GM21515 (cell line): ENCODE measurements at regions not wholly inside any gene's neighbourhood (a gene's known extent, or its start where the extent isn't known, plus 50 kb on each side); places are given as distances from the start of the nearest gene placed in this dataset.
"Not testable (repeated sequence)": the region's sequence is repeated elsewhere in the genome, so short reads cannot be mapped to it uniquely, and the experiment has no call there.

Experiments used
- ATAC-seq: cut with Tn5 transposase; IDR thresholded peaks from one replicate; pipeline ENCODE4 v1.9.1; 2021; ENCODE audit not compliant: unreplicated experiment

- ATAC-seq = no peak
These were observed 644.6 kb downstream of the ACTR3B start for GRCh38 chr7:153404124-153404523.

DNA sequence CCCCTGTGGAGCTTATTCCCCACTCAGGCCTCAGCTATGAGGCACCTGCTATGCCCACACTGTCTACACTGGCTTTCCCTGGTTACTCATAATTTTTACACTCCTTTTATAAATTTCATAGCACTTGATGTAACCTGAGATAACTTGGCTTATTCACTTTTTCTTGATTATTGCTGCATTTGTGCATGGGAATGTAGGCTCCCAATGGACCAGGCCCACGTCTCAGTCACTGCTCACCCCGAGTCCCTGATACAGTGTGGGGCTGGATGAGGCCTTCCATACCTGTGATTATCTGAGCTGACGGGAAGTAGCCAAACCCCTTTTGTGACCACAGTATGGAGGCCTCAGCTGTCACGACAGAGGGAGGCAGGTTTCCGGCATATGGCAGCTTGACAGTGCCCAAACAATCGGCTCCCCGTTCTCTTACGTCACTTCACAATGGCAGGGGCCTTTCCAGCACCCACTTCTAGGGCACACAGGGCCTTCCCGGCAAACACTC lies 645.3 kb downstream of the ACTR3B start:
- no peak for ATAC-seq

- no peak for ATAC-seq
These were observed 646.3 kb upstream of the DPP6 start for GRCh38 chr7:153405704-153406485.

DNA sequence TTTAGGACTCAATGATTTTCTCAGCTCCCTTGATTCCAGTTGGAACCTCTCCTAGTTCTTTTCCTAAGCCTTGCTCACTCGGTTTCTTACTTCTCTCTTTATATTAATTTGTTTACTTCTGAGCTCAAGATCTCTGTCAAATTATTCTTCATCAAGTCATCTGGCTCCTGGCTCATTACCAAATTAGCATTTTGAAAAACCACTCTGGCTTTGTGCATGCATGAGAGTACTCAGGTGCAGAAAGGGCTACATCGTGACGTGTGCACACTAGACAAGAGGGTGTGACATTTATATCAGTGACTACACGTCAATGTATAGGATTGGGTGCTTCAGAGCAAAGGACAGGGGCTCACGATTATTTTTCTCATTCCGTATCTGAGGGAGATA lies 645.7 kb upstream of the DPP6 start:
- ATAC-seq = no peak

- ATAC-seq = no peak
These were observed 644.7 kb upstream of the DPP6 start for GRCh38 chr7:153407291-153408046.

DNA sequence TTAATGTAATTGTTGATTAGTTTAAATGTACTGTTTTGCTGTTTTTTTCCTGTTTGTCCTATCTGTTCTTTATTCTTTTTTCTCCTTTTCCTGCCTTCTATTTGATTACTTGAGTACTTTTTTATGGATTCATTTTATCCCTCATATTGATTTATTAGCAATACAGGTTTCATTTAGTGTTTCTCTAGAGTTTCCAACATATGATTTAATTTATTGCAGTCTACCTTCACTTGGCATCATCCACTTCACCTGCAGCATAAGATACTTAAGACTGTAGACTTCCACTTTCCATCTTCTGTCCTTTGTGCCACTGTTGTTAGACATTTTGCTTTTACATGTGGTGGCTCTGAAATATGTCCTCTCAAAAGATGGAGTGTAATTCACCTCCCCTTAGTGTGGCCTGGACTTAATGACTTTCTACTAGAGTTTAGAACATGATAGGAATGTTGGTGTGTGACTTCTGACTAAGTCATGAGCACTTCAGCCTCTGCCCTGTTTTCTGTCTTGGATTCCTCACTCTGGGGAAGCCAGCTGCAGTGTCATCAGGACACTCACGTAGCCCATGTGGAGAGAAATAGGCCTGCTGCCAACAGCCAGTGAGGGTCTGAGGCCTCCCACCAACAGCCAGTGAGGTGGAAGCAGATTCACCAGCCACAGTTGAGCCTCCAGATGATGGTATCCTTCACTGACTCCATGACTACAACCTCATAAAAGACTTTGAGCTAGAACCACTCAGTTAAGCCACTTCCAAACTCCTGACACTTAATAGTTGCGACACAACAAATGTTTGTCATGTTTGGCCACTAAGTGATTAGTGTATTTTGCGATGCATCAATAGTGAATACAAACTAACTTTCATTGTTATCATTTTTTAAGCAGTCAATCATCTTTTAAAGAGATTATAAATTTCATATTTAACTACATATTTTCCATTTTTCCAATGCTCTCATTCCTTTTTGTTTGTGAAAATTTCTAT lies 643.5 kb upstream of the DPP6 start:
- ATAC-seq = no peak

GRCh38 chr7:153409567-153410342 lies 642.4 kb upstream of the DPP6 start:
- not testable (repeated sequence) for ATAC-seq

DNA sequence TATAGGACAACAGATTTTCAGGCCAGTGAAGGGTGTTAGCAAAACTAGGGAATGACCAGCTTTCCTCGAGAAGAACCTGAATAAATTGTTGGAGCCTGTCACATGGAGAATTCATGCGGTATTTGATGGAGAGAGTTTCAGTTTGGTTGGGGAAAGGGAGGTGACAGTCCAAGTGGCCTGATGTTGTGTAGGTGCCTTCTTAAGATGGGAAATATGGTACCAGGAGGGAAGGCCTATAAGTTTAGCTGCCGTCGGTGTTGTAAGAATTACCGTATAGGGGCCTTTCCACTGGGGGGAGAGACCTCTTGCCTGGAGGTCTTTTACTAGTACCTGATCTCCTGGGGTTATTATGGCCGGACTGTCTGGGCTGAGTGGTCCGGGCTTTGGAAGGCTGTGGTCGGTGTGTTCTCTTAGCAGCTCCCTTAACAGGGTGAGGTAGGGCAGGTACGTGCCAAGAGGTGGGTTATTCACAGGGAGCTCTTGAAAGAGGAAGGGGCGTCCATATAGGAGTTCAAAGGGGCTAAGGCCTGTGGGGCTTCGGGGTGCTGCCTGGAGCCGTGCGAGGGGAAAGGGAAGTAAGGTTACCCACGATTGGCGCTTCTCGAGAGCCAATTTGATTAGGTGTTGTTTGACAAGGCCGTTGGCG lies 641.1 kb upstream of the DPP6 start:
- ATAC-seq = not testable (repeated sequence)

- ATAC-seq = not testable (repeated sequence)
These were observed 639.9 kb upstream of the DPP6 start for GRCh38 chr7:153412114-153412823.

- ATAC-seq = not testable (repeated sequence)
These were observed 639.4 kb upstream of the DPP6 start for GRCh38 chr7:153412824-153413198.

DNA sequence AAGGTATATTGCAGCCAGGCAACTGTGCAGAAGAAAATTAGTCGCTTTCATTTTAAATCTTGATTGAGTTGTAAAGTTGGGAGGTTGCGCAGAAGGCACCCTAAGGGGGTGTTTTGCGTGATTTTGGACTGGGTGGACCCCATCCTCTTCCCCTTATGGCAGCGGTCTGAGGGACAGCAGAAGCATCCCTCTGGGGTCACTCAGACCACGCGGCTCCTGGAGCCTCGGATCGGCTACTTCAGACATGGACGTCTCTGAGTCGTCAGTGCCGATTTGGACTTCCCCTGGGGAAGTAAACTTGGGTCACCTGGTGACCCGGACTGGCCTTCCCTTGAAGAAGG lies 639.0 kb upstream of the DPP6 start:
- ATAC-seq = no peak

DNA sequence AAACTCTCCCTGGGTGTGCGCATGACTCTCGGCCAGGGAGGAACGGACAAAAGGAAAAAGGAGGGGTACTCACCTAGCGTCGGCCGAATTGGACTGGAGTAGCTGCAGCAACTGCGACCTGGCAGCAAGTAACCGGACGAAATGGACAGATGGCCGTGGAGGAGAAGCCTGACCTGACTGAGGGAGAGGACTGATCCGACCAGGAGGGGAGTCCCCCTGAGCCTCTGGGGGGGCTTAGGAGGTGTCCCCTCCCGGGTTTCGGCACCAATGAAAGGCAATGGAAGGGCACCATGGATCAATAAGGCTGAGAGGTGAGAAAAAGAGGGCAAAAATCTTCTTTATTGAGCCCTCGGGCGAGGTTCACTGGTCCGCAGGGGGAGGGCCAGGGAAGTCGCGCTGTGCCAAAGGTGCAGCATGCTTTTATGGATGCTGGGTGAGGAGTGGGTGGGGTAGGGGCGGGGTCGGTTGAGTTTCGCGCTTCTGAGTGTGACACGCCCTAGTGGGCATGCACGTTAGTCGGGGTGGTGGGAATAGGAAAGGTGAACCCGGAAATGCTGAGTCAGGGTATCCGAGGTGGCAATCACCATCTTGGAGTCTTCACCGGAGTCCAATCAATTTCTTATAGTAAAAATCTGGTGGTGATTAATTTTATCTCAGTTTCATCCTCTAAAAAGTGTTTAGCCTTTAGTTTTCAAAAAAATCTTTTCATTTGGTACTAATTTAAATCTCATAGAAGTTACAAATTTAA lies 638.5 kb upstream of the DPP6 start:
- no peak for ATAC-seq

GRCh38 chr7:153414288-153414629 lies 637.9 kb upstream of the DPP6 start:
- ATAC-seq = no peak

DNA sequence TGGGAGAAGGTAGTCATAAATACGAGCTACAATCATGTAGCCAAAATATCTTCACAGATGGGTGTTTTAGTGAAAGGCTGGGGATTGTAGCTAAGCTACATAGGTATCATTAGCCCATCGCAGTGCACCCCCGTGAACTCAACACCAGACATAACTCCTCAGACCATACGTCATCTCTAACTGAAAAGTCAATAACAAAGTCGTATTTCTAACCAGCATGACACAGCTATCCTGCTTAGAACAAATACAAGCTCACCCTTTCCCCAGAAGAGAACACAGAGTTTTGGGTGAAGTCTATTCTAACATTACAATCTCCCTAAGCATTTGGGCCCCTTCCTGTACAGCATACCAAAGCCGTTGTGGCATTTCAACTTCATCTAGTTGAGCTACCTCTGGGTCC lies 636.6 kb upstream of the DPP6 start:
- ATAC-seq = no peak

DNA sequence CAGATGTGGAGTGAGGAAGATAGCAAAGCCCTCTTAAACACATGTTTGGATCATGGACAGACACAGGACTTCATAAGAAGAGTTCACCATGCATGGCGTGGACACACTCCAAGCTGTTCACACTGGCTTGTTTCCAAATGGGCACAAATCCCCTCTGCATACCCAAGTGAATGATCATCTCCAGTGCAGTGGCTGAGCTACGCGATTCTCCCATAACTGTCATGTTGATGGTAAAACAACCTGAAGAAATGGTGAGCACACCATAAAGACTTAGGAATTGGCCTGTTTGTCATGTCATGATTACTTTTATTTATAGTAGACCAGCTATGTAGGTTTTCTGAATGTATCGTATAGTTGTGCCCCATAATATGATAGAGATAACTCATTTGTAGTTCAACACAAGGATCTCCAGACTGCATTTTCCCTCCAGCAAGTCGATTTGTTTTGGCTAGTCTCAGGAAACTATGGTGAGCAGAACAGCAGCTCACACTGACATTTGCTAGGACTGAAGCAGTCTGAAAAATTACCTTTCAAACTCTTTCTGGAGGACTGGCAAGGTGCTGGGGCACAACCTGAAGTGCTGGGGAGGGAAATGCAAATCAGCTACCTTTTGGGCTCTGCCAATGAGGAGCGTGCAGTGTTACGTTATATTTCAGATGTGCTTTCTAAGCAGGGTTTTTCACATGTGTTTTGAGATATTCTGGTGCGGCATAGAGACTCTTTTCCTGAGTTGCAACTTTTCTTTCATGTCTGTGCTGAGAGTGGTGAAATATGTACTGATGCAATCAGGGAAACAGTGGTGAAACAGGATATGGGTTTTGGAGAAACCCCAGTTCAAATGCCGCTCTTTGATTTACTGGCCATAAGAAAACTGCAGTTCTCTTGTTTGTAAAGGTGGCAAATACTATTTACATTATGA lies 629.6 kb upstream of the DPP6 start:
- ATAC-seq = no peak

DNA sequence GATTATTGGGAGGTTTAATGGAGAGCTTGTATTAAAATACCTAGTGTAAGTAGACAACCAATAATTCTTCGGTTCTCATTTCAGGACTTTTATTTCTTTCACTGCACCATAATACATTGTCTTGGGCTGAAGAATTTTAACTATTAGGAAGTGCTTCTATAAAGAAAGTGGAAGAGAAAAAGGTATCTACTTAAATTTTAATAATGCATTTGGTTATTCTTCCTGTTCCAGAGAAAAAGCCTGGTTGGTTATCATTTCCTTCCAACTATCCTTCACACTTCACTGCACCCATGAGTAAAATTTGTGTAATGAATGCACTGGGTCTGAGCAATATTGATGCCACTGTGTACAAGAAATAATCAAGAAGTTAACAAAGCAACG lies 629.0 kb upstream of the DPP6 start:
- ATAC-seq = no peak

DNA sequence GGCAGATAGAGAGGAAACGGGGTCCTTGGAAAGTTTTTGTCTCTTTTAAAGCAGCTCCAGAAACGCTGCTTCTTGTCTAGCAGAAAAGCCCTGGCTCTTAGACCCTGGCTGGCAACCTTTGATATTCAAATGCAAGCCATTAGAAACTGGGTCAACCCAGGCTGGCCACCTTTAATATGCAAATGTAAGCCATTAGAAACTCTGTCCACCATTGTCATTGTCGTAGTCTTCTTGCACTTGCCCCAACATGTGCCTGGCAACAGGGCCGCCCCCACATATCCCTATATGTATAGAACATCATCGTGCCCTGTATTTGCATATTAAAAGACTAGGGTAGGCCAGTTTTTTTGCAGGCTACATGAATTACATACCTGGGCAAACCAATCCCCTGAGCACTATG lies 621.3 kb upstream of the DPP6 start:
- ATAC-seq = no peak

DNA sequence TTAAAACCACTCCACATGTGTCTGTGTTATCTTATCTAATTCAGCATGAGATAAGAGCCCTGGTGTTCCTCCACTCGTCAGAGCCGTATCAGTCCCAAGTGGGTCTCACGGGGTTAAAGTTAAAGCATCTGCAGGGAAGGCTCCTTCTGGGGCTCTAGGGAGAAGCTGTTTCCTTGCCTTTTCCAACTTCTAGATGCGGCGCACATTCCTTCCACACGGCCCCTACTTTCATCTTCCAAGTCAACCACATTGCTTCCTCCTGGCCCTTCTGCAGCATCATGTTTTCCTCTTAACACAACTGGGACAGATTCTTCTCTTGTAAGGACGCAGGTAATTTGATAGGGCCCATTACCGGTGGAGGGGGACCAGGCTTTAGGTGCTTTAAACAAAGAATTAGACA lies 620.1 kb upstream of the DPP6 start:
- ATAC-seq = no peak
